ENCODE measurements at regions not wholly inside any gene's neighbourhood (a gene's known extent, or its start where the extent isn't known, plus 50 kb on each side); places are given as distances from the start of the nearest gene placed in this dataset.

DNA sequence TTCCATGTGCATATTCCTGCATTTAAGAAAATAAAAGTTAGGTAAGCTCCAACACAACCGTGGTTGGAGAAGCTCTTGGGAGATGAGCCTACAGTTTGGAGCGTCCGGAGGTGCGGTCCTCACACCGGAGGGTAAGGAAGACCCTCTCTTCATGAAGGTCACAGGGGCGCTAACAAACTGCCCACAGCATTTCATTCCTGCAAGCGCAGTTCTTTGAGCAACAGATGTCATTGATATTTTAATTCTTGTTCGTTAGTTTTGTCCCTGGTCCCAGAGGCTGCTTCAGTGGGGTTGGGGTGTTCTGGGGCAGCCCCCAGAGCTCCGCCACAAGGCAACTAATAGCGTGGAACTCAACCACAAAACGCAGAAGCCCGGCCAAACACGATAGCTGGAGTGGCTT, 376.2 kb downstream of the IRX2 start:
- TF ChIP-seq CTCF (IDR thresholded peaks at IDR 0.05; ENCODE audit: low read length) (no peak), EZH2 (IDR thresholded peaks at IDR 0.05; ENCODE audit: borderline replicate concordance, low read length) (no peak)

Measured in OCI-LY1 (cell line).